HL-60 (cell line): ENCODE measurements at regions not wholly inside any gene's neighbourhood (a gene's known extent, or its start where the extent isn't known, plus 50 kb on each side); places are given as distances from the start of the nearest gene placed in this dataset.

Experiments used
- DNase-seq, 2 experiments: peaks; one replicate each; pipeline ENCODE4 v3.0.0-alpha.2; 2010 to 2020; ENCODE audit warnings: low read depth in 1 of 2, low spot score in 1 of 2
- H3K27ac ChIP-seq: fragments of 250-450 bp; sonication (Bioruptor Pico); replicated peaks from 2 replicates; pipeline ENCODE4 v1.5.1; 2020; ENCODE audit warnings: mild to moderate bottlenecking, moderate library complexity
- H3K27me3 ChIP-seq: fragments of 250-450 bp; sonication (Bioruptor Pico); 2 replicates; pipeline ENCODE4 v1.5.1; 2021; ENCODE audit warnings: mild to moderate bottlenecking, moderate library complexity; ENCODE audit not compliant: insufficient read depth, poor library complexity, severe bottlenecking
- H3K4me3 ChIP-seq: replicated peaks from 2 replicates; pipeline ENCODE4 v1.5.1; 2011; ENCODE audit warnings: mild to moderate bottlenecking, control low read depth, low read length; ENCODE audit not compliant: insufficient read depth
- CTCF ChIP-seq: IDR thresholded peaks from one replicate; pipeline ENCODE4 v1.5.1; 2011; ENCODE audit warnings: low read length, control low read depth, inconsistent platforms; ENCODE audit not compliant: insufficient read depth
- GABPA ChIP-seq: IDR thresholded peaks from 2 replicates; pipeline ENCODE4 v1.6.1; 2012; ENCODE audit warnings: low read depth
- POLR2AphosphoS5 ChIP-seq: IDR thresholded peaks from 2 replicates; pipeline ENCODE4 v1.6.1; 2012; ENCODE audit warnings: low read depth
- REST ChIP-seq: IDR thresholded peaks from 2 replicates; pipeline ENCODE4 v1.6.1; 2012; ENCODE audit warnings: low read depth; ENCODE audit not compliant: insufficient replicate concordance
- SPI1 ChIP-seq: IDR thresholded peaks from 2 replicates; pipeline ENCODE4 v1.6.1; 2012; ENCODE audit warnings: low read depth, mild to moderate bottlenecking, borderline replicate concordance

GRCh38 chr5:119930490-119930889, 301.1 kb downstream of the FAM170A start:
- no peak for DNase-seq
- TF ChIP-seq REST (no peak), CTCF (no peak), SPI1 (no peak), GABPA (no peak), POLR2AphosphoS5 (no peak)
- Histone ChIP-seq H3K27ac (no peak overlapping the region), H3K27me3 (no peaks in the 10 kb centered on the region), H3K4me3 (no peak overlapping the region)

- no peak for TF ChIP-seq POLR2AphosphoS5
- no peak for DNase-seq
- Histone ChIP-seq H3K27me3 (no peaks in the 10 kb centered on the region), H3K4me3 (no peak overlapping the region), H3K27ac (no peak overlapping the region)
These were observed 313.8 kb downstream of the FAM170A start for GRCh38 chr5:119943148-119943547.

GRCh38 chr5:119945691-119946090, 316.3 kb downstream of the FAM170A start:
- TF ChIP-seq SPI1 = no peak
- no peak for TF ChIP-seq POLR2AphosphoS5
- TF ChIP-seq REST = no peak
- no peak for TF ChIP-seq CTCF
- TF ChIP-seq GABPA = no peak
- no peak overlapping the region for H3K4me3 ChIP-seq
- no peak for DNase-seq
- H3K27ac ChIP-seq = no peak overlapping the region
- H3K27me3 ChIP-seq = no peaks in the 10 kb centered on the region

GRCh38 chr5:119948162-119948561, 318.8 kb downstream of the FAM170A start:
- no peak overlapping the region for H3K4me3 ChIP-seq
- no peak for DNase-seq
- no peak overlapping the region for H3K27ac ChIP-seq
- TF ChIP-seq CTCF (no peak), POLR2AphosphoS5 (no peak), GABPA (no peak), SPI1 (no peak), REST (no peak)
- no peaks in the 10 kb centered on the region for H3K27me3 ChIP-seq
